GM12878 (cell line): ENCODE measurements at regions not wholly inside any gene's neighbourhood (a gene's known extent, or its start where the extent isn't known, plus 50 kb on each side); places are given as distances from the start of the nearest gene placed in this dataset.
"Not testable (repeated sequence)": the region's sequence is repeated elsewhere in the genome, so short reads cannot be mapped to it uniquely, and the experiment has no call there.

ENCODE experiments used
- CHD2 ChIP-seq: IDR thresholded peaks from 2 replicates; pipeline ENCODE4 v1.6.1; 2011; ENCODE audit warnings: low read depth, low read length, improper control_type of control experiment, borderline replicate concordance
- CTCF ChIP-seq, 3 experiments: IDR thresholded peaks in 2 of 3; conservative IDR thresholded peaks in 1 of 3; 2 replicates each; pipeline ENCODE4 v1.5.1; 2011; ENCODE audit warnings: low read depth in 3 of 3, low read length in 3 of 3, mild to moderate bottlenecking in 3 of 3, control low read depth in 2 of 3, moderate library complexity in 2 of 3, inconsistent platforms in 1 of 3, mixed read lengths in 1 of 3; ENCODE audit not compliant: control insufficient read depth in 2 of 3, insufficient read depth in 1 of 3; ENCODE audit errors: extremely low read depth in 1 of 3
- ESRRA ChIP-seq: IDR thresholded peaks from 2 replicates; pipeline ENCODE4 v1.6.1; 2012; ENCODE audit warnings: mild to moderate bottlenecking, low read length, improper control_type of control experiment
- EZH2 ChIP-seq: IDR thresholded peaks from 2 replicates; pipeline ENCODE4 v1.6.1; 2012; ENCODE audit warnings: low read depth, mild to moderate bottlenecking, control low read depth, inconsistent platforms, low read length, borderline replicate concordance; ENCODE audit not compliant: control insufficient read depth
- KDM1A ChIP-seq: fragments of 200-600 bp; sonication (generic); IDR thresholded peaks from 2 replicates; pipeline ENCODE4 v1.6.1; 2016; ENCODE audit warnings: borderline replicate concordance
- MTA2 ChIP-seq: fragments of 450-650 bp; IDR thresholded peaks from 2 replicates; pipeline ENCODE4 v1.6.1; 2016; ENCODE audit warnings: low read depth, mild to moderate bottlenecking, moderate library complexity
- MXI1 ChIP-seq: fragments of 150-350 bp; IDR thresholded peaks from 2 replicates; pipeline ENCODE4 v1.6.1; 2011; ENCODE audit warnings: low read depth, mild to moderate bottlenecking, inconsistent platforms, low read length, improper control_type of control experiment
- NFYB ChIP-seq: IDR thresholded peaks from 2 replicates; pipeline ENCODE4 v1.6.1; 2011; ENCODE audit warnings: low read depth, mild to moderate bottlenecking, low read length, improper control_type of control experiment, moderate library complexity; ENCODE audit not compliant: insufficient read depth
- RFX5 ChIP-seq: IDR thresholded peaks from 2 replicates; pipeline ENCODE4 v1.6.1; 2011; ENCODE audit warnings: low read depth, low read length, improper control_type of control experiment
- SMAD1 ChIP-seq: fragments of 450-650 bp; IDR thresholded peaks from 2 replicates; pipeline ENCODE4 v1.6.1; 2018; ENCODE audit warnings: mild to moderate bottlenecking, low read depth; ENCODE audit not compliant: partially characterized antibody
- SMC3 ChIP-seq: IDR thresholded peaks from 2 replicates; pipeline ENCODE4 v1.6.1; 2011; ENCODE audit warnings: low read length, improper control_type of control experiment, borderline replicate concordance

DNA sequence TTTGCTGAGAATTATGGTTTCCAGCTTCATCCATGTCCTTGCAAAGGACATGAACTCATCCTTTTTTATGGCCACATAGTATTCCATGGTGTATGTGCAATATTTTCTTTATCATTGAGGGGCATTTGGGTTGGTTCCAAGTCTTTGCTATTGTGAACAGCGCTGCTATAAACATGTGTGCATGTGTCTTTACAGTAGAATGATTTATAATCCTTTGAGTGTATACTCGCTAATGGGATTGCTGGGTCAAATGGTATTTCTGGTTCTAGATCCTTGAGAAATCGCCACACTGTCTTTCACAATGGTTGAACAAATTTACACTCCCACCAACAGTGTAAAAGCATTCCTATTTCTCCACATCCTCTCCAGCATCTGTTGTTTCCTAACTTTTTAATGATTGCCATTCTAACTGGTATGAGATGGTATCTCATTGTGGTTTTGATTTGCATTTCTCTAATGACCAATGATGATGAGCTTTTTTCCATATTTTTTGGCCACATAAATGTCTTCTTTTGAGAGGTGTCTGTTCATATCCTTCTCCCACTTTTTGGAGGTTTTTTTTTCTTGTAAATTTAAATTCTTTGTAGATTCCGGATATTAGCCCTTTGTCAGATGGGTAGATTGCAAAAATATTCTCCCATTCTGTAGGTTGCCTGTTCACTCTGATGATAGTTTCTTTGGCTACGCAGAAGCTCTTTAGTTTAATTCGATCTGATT, 180.1 kb downstream of the PLPPR4 start:
- TF ChIP-seq EZH2; MTA2; MXI1; NFYB; RFX5; CTCF (IDR thresholded peaks at IDR 0.05 in 2 of 3, conservative IDR thresholded peaks at IDR 0.05 in 1 of 3; ENCODE audit: control insufficient read depth in 2 of 3, extremely low read depth in 1 of 3, insufficient read depth in 1 of 3, low read depth in 3 of 3, low read length in 3 of 3); ESRRA; SMAD1; CHD2; KDM1A; SMC3: not testable (repeated sequence)
